ENCODE measurements at regions not wholly inside any gene's neighbourhood (a gene's known extent, or its start where the extent isn't known, plus 50 kb on each side); places are given as distances from the start of the nearest gene placed in this dataset.
A peak's percentile ranks its signal among the peaks of the same experiment; 100 is the strongest.

DNA sequence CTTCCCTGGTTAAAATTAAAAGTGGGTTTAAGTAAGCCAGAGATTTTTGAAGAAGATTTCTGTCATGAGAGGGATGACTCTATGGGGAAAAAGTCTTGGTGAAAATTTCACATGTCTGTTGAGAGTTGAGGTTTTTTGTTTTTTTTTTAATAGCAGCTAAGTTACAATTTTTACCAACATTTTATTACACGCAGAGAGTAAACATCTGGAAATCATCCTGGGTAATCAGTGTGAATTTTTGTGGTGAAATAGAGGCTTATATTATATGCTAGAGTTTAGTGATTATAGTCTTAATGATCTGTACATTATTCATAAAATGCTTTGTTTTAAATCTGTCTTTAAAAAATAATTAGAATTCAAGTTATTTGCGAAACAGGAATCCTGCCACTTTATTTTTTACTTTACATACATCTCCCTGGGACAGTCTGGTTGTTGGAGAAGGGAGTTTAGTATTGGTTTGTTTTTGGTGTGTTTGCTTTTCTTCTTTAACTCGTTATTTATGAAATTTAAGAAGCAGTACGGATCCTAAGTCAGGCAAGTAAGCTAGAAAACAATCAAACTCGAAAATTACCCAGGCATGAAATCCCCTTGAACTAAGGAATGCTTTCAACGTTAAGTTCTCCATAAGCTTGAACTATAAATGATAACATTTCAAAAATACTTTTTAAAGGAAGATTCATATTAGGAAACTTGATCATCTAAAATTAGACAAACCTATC lies 143.4 kb upstream of the TSC22D2 start:
- no peak for DNase-seq

DNA sequence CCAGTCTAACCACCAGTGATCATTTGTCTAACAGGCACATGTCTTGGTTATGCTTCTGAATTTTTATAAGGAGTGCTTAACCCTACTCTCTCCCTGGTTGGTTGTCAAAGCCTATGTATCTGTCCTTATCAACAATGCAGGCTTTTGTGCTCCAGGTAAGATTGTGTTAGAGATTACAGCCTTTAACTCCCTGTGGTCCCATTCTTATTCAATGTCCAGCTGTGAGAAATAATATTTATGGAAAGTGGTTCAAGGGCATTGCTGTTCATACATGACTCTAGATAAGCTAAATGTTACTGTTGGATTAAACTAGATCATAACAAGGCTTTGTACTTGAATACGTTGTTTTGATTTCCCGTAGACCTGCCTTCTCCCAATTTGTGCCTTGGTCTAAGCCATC lies 146.1 kb upstream of the TSC22D2 start:
- no peak for DNase-seq

GRCh38 chr3:150261418-150261817 lies 146.7 kb upstream of the TSC22D2 start:
- DNase-seq: no peak

DNA sequence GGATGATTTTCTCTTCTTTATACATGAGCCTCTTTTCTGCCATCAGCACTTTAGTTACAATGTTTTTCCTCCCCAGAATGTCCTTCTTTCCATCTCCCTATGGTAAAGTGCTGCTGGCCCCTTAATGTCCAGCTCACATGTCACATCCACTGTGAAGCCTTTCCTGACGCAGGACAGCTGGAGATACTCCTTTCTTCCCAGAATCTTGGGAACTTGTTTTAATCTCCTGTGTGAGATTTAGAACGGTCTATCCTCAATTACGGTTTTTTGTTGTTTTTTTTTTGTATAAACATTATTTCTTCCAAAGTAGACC lies 147.7 kb upstream of the TSC22D2 start:
- DNase-seq: no peak

DNA sequence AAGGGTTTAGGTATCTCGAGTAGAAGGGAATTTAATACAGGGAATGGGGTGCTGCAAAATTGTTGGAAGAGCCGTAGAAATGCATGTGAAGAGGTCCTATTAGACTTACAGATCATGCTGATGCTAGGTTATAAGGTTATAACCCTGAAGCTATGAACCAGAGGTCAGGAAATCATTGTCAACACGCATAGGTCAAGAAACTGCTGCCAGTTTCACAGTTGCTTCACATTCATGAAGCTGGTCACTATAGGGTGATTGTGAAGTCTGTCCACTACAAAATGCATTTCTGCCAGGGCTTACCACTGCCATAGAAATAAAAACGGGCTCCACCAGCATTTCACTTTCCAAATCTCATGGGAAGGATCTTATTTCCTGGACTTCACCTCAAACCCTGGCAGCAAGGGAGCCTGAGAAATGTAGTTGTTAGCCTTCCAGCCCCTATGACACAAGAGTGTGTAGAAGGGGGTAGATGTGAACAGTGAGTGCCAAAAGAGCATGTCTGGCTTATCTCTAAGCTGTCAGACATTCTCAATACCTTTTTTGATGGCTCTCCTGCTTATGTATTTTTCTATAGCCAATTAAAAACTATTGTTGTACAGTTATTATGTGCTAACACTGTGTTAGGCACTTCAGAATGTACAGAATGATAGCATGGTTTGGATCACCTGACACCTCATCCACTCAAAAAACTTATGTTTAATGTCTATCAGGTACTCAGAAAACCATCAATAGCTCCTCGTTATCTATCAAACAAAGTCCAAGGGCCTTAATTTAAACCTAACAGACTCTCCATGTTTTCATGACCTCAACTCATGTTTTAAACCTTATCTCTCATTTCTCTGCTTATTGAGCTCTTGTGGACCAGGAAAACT lies 148.3 kb upstream of the TSC22D2 start:
- DNase-seq: no peak

- DNase-seq: no peak
Observed at GRCh38 chr3:150256782-150257181, 151.3 kb upstream of the TSC22D2 start.

DNA sequence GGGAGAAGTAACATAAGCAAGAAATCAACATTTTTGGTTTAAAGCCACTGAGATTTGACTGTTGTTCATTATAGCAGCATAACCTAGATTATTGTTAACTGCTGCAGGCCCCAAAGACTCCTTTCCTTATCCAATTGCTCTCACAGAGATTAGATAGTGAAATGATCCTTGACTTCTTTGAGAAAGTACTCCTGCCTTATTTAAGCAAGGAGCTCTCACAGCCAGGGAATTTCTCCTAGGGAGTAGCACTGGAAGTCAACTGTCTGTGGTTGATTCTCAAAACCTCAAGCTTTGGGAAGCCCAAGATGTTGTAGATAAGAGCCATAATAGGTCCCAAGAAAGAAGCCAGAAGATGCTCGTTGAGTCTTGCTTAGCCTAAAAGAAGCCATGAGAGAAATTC lies 151.8 kb upstream of the TSC22D2 start:
- DNase-seq: no peak

- no peak for DNase-seq
Observed at GRCh38 chr3:150255826-150256225, 152.3 kb upstream of the TSC22D2 start.

GRCh38 chr3:150255413-150255812 lies 152.7 kb upstream of the TSC22D2 start:
- no peak for DNase-seq

GRCh38 chr3:150254309-150254708 lies 153.8 kb upstream of the TSC22D2 start:
- no peak for DNase-seq

DNA sequence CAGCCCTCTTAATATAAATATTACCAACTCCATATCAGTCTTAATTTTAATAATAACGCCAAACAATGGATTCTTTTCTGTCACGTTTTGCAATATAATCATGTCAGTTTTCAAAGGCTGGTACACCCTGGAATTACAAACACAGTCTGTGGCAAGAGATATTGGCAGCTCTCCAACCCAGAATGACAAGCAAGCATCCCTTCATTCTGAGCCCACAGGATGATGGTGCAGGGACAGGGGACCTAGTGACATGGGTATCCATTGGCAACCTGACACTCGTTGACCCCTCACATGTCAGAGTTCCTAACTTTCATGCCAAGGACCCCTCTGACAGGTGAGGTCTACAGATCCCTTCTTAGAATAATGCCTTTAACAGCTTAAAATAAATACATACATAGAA lies 154.5 kb upstream of the TSC22D2 start:
- peak; percentile 34 for DNase-seq

DNA sequence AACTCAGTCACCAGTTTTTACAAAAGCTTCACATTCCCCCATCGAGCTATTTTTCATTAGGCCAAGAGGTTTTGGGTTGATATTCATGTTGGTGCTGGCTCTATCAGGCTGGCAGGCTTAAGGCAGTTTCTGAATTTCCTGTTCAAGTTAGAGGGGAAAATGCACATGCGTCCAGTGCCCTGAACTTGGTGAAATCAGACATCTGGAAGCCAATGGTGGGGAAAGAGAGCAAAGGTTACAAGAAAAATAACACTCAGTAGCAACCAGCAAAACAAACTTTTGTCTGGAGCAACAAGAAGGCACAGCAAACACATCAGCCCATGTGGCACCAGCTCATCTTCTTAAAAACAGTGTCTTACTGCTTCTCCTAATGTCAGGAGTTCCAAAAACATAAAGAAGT lies 155.6 kb upstream of the TSC22D2 start:
- no peak for DNase-seq

- DNase-seq: peak; percentile 52
Observed at GRCh38 chr3:150251187-150252062, 156.7 kb upstream of the TSC22D2 start.

DNA sequence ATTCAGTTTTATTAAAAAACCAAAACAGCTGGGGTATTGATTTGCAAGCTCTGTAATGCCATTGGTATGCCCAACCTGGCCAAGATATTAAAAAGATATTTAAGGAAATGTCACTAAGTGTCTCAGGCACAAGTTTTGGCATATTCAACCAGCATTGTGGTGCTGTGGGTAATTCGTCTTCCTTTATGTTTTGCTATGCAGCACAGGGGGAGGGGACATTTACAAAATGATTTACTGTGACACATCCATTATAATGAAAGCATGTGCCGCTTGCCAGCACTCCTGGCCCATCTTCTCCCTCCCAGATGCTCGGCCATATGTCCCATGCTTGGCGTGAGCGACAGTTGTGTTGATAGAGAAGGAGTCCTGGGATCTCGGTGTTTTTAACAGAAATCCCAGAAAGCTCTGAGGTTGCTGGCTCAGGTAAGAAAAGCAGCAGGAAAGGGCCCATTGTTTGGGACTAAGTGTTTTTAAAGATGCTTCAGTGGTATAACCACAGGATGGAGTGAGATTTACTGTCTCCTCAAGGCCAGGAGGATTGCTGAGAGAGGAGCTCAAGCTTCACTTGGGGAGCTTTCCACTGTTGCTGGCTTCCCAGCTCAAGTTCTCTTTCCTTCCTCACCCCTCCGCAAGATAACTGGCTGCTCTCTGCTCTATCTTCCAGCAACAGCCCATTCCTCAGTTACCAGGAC lies 158.2 kb upstream of the TSC22D2 start:
- no peak for DNase-seq

- no peak for DNase-seq
Observed at GRCh38 chr3:150248888-150249681, 159.0 kb upstream of the TSC22D2 start.

DNA sequence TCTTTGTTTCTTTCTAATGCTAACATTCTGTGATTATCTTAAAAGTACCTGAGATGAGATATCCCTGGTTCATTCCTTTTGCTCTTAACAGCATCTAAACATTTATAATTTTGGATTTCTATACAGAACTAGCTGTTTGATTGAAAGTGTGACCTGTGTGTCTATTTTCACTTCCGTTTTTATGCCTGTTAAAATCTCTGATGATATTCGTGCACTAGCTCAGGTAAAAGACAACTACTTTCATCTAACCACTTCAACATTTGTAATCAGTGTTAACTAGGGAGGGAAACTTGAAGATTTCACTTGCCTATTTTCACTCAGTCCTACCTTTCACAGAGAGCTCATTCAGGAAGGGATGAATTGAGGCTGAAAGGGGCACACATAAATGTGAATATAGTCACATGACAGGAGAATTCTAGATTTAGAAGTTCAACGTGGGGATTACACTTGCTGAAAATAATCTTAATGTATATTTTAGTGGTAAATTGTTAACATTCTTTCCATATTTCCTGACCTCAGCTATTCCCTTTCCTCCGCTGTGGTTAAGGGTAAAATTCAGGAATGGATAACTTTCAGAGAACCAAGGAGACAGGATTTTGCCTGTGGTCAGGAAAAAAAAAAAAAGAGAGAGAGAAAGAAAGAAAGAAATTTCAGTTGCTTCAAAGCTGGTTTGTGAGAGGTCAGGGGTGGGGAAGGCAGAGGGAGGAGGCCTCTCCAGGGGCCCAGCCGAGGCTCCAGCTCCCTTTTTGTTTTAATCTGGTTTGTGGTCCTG lies 159.8 kb upstream of the TSC22D2 start:
- no peak for DNase-seq

GRCh38 chr3:150247441-150247840 lies 160.7 kb upstream of the TSC22D2 start:
- no peak for DNase-seq

DNA sequence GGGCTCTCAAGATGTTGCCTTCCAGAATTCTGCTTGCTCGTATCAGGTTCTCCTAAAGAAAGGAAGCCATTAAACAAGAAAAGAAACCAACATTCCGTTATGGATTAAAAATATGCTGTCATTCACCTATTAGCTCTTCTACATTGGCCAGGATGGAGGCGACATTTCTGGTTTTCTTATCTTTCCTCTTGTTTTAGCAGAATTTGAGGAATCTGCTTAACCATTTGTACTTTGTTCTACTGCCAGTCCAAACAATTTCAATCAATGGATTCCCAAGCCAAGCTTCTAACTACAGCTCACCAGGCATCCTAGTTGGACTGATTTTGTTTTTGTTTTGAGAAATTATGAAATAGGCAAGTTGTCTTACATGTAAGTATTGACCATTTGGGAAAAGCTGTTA lies 164.6 kb upstream of the TSC22D2 start:
- DNase-seq: no peak

DNA sequence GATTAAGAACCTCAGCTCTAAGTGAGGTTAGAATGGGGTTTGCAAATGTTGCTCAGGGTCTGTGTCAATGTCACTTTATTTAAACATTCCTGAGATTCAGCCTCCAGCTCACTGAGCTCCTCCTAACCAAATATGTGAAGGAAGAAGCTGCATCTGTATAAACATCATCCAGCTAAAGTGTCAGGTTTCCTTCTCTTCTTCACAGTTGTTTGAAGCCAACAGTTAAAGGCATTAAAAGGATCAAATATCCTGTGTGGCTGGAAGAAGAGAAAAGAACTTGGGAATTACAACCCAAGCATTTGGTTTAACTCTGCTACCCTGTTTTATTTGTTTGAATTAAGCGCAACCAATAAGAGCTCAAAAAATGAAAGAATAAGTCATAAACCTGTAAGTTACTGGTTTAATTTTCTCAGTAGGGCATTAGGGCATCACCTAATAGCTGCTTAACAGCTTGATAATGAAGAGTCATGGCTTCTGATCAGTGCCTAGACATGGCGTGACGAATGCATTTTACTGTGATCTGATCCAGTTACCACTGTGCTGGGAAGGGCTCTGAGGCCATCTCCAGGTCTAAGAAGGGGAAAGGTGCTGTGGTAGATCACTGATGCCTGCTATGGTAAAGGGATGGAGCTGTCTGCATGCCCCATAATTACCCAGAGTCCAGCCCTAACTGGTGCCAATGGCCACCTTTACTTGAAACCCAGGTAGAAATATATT lies 165.7 kb upstream of the TSC22D2 start:
- no peak for DNase-seq

DNA sequence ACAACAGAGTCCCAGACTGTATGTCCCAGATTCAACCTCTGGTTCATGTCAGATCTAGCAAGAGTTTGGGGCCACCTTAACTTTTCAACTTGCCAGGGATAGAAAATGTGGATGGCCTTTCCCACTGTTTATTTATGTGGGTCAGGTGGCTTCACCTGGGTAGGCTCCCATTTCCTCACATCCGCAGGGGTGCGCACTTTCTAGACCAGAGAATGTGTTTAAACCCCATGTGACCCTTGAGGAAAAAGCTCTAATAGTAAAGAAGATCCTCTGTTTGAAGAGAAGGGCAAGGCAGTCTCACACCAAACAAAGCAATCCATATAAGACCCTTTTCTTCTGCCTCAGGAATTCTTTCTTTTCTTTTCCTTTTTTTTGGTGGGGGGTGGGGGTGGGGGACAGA lies 167.2 kb upstream of the TSC22D2 start:
- DNase-seq: no peak

GRCh38 chr3:150239766-150240165 lies 168.3 kb upstream of the TSC22D2 start:
- DNase-seq: no peak
